HG03175 (cell line): ENCODE measurements at regions not wholly inside any gene's neighbourhood (a gene's known extent, or its start where the extent isn't known, plus 50 kb on each side); places are given as distances from the start of the nearest gene placed in this dataset.

Experiments
- ATAC-seq: cut with Tn5 transposase; IDR thresholded peaks from one replicate; pipeline ENCODE4 v1.9.1; 2021; ENCODE audit warnings: mild to moderate bottlenecking, moderate library complexity; ENCODE audit not compliant: unreplicated experiment

DNA sequence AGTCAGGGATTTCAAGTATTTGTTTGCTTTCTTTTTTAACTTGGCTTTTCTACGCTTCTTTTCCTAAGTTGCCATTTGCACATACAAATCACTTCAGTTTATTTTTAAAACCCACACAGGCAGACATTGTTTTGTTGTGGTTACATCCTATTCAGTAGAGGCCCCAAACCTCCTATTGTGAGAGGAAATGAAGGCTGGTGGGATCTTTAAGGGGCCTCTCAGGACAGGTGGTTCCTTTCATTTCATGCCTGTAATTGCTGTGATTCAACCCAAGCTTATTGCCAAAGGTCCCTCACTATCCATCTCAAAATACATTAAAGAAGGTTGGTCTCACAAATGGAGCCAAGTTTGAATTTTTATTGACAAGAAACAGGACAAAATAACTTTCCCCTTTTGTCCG lies 257.1 kb downstream of the ADAMTS20 start:
- ATAC-seq = no peak

- no peak for ATAC-seq
Observed at GRCh38 chr12:43294147-43294546, 257.9 kb downstream of the ADAMTS20 start.

GRCh38 chr12:43293396-43293795 lies 258.6 kb downstream of the ADAMTS20 start:
- no peak for ATAC-seq

GRCh38 chr12:43292699-43293098 lies 259.3 kb downstream of the ADAMTS20 start:
- no peak for ATAC-seq

DNA sequence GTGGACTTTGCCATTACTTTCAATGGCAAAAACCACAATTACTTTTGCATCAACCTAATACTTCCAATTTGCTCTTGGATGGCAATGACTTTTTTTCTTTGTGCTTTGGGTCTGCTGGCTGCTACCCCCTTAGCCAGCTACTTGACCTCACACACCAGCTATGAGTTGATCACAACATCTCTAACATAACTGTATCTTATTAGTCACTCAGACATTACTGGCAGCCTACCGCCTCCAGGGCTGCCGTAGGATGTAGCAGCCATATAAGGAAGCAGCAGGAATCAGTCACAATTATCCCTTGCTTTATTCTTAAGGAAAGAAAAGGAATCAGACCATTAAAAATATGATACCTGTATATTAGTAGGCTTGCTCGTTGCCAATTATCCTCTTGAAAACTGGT lies 260.5 kb downstream of the ADAMTS20 start:
- ATAC-seq = no peak

DNA sequence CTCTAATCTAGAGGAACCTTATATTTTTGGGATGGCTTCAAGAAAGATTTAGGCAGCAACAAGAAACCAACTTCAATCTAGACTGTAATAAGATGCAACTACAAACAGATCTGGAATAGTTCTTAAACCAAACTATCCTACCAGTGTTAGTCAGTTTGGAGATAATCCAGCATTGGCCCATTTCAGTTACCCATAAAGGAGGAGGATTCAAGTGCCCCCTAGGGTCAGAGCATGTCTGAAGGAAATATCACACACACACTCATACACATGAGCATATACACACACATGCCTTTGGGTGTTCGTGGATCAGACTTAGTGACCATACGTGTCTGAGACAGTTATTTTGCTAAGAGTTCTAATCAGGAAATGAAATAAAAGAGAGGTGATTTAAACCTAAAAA lies 261.2 kb downstream of the ADAMTS20 start:
- no peak for ATAC-seq

GRCh38 chr12:43289426-43289801 lies 262.6 kb downstream of the ADAMTS20 start:
- ATAC-seq = no peak

DNA sequence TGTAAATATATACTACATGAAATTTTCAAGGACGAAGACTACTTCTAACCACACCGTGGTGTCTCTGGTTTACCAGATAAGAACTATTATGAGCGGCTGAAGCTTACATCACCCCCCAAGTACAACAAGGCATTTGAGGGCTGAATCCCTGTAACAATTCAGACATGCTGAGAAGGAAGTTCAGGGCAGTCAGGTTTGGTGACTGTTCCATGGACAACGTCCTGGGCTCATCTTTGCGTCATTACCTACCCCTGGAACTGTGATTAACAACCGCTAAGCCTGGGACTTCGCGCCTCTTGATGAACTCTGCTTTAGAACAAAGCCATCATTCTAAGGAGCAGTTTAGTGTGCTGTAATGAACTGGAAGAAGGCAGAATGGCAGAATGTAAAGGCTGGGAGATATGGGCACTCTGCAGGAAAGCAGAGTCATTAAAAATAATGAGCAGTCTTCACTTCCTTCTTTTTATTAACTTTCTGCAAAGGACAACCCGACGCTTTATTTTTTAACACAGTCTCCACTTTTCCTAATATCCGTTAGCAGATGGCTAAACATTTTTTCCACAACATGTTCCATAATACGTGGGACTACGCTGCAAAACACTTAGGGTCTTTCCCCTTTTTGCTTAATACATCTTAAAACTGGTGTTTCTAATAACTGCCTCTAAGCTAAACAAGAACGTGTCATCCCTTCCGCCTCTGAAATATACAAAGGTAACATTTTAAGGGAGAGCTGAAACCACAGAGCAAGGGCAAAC lies 263.2 kb downstream of the ADAMTS20 start:
- ATAC-seq = no peak

- no peak for ATAC-seq
Observed at GRCh38 chr12:43287706-43288383, 264.2 kb downstream of the ADAMTS20 start.

DNA sequence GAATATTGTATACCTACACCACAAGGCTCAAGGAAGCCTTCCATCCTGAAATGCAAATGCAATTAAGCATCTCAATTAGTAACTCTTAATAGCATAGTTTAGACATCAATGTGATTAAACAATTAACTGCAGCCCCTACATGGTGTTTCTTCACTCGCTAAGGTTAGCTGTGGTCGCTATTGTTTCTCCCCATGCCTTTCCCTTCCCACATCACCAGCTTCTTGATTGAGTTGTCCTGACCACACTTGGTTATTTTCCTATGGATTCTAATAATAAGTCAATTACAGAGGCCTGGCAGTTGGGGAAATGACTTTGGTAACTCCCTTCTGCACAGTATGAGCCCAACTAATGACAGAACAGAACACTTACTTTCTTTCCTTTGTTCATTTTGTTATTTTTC lies 265.0 kb downstream of the ADAMTS20 start:
- ATAC-seq = no peak

GRCh38 chr12:43285159-43285598 lies 266.8 kb downstream of the ADAMTS20 start:
- no peak for ATAC-seq

GRCh38 chr12:43284486-43285158 lies 267.4 kb downstream of the ADAMTS20 start:
- ATAC-seq = no peak

- ATAC-seq = no peak
Observed at GRCh38 chr12:43283206-43283605, 268.8 kb downstream of the ADAMTS20 start.

GRCh38 chr12:43282106-43282505 lies 269.9 kb downstream of the ADAMTS20 start:
- ATAC-seq = no peak

- ATAC-seq = no peak
Observed at GRCh38 chr12:43281563-43281962, 270.4 kb downstream of the ADAMTS20 start.

- ATAC-seq = no peak
Observed at GRCh38 chr12:43278541-43278832, 273.5 kb downstream of the ADAMTS20 start.

- ATAC-seq = peak; percentile 93
Observed at GRCh38 chr12:43277651-43278540, 274.1 kb downstream of the ADAMTS20 start.

DNA sequence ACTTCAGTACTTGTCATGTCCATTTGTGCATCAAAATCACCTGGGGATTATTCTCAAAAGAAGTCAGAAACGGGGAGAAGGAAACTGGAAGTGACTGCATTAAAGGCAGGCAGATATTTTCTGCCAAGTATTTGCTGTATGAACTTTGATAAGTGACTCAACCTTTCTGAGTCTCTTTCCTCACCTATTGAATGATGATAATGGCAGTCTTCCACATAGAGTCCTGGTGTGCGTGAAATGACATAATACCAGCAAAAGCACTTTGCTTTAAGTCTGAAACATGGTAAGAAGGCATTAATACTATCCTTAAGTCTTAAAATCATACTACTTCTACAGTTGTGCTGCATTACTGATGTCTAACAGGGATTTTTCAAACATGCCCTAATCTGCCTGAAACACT lies 278.5 kb downstream of the ADAMTS20 start:
- no peak for ATAC-seq

- ATAC-seq = no peak
Observed at GRCh38 chr12:43271659-43272058, 280.3 kb downstream of the ADAMTS20 start.

GRCh38 chr12:43267818-43268217 lies 284.2 kb downstream of the ADAMTS20 start:
- ATAC-seq = no peak

DNA sequence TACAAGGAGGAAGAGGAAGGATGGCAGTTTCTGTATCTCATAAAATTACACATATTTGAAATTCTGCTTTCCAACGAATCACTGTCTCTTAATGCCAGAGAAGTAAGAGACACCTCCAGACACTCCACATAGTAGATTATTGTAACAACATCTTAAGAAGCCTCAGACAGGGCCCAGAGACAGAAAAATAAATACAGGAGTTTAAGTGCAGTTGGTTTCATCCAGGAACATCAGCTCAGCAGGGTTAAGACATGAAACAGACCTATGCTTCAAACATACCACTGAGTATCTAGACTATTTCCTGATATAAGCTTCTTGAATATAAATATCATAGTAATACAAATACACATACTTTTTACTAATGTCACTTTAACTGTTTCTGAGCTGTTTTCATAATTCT lies 290.3 kb downstream of the ADAMTS20 start:
- no peak for ATAC-seq
